CD4-positive, alpha-beta T cell treated with Interleukin-4 for 4 hours (primary cell): ENCODE measurements at regions not wholly inside any gene's neighbourhood (a gene's known extent, or its start where the extent isn't known, plus 50 kb on each side); places are given as distances from the start of the nearest gene placed in this dataset.

ENCODE experiments used
- DNase-seq: peaks from one replicate; pipeline ENCODE4 v3.0.0-alpha.2; 2020

DNA sequence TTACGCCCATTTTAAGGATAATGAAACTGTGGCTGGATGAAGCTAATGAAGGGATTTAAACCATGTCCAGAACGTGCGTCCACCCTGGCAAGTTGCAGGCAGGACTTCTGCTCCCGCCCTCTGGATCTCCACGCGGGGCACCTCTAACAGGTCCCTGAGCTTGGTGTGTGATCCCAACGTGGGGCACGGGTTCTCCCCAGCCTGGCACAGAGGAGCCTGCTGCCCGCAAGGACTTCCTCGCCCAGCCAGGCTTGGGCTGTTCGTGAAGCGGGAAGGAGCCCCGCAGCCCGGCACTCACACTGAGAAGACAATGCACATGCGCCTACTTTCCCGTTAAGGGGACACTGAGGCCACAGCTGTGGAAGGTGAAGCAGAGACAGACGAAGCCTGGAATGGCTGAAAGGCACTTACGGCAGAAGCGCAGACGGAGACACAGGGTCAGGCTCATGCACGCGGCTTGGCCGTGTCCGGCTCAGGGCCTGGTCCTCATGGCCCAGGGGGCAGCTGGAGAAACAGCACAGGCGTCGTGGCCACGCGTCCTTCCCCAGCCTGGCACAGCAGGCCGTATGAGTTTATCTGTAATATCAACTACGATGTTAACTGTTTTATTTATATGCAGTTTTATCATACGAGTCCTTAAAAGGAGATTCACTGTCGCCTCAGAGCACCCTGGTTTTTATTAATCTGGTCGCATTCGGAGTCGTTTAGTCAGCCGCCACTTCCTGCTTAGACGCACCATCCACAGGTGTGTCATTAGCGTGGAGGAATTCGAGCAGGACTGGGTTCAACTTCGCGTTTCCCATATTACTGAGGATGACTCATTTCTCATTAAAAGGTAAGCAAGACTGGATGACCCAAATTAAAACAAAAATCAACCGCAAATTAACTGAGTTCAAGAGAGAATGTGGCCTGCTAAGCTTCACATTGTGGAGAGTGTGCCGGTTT, 835.9 kb downstream of the GALR1 start:
- no peak for DNase-seq

DNA sequence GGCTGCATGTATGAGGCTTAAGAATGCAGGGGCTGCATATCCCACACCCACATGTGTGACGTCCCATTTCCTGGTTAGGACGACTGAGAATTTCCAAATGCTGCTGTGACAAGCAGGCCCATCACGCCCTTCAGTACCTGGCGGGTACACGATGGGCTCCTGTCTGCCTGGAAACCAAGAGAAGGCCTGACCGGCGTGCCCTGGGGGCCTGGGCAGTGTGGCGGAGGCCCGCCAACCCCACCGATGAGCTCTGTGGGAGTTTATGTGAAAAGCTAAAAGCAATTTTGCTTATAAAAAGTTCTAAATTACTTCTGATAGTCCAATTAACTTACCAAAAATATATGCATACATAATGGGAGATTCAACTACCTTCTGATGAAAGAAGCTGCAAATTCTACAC, 837.3 kb downstream of the GALR1 start:
- no peak for DNase-seq

DNA sequence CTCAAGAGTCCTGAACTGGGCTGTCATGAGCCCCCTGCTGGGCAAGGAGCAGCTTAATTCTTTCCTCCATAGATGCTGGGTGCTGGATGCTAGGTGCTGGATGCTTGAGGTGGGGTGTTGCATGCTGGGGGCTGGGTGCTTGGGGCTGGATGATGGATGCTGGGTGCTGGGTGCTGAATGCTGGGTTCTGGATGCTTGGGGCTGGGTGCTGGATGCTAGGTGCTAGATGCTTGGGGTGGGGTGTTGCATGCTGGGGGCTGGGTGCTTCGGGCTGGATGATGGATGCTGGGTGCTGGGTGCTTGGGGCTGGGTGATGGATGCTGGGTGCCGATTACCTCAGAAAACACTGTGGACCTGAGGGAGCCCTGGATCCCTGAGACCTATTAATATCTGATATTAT, 837.7 kb downstream of the GALR1 start:
- no peak for DNase-seq

DNA sequence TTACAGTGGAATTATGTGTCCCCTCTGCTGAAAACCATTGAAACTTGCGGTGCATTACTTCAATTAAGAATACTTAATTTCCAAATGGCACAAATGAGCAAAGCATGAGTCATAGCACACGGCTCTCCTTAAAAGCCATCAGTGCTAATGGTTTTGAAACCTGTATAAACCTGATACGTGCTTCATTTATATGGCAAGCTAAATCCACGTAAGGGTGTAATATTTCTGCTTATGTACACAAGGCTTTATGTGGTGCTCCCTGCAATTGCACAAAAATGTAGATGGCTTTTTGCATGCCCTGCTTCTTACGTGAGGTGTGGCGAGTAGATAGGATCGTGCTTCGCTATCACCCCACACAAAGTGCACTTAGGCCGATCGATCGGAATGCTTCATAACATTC, 840.9 kb downstream of the GALR1 start:
- DNase-seq = no peak

DNA sequence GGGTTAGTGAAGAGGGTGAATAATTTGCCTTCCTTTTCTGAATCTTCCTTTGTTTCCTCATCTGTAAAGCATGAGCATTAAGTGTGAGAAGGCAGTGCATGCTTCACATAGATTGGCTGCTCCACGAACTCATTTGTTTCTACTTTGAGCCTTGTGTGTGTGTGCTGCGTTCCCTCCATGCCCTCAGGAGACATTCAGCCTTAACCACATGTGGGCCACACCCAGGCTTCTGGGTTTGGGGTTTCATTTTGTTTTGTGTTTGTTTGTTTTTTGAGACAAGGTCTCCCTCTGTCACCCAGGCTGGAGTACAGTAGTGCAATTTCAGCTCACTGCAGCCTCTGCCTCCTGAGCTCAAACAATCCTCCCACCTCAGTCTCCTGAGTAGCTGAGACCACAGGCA, 843.3 kb downstream of the GALR1 start:
- DNase-seq = no peak

DNA sequence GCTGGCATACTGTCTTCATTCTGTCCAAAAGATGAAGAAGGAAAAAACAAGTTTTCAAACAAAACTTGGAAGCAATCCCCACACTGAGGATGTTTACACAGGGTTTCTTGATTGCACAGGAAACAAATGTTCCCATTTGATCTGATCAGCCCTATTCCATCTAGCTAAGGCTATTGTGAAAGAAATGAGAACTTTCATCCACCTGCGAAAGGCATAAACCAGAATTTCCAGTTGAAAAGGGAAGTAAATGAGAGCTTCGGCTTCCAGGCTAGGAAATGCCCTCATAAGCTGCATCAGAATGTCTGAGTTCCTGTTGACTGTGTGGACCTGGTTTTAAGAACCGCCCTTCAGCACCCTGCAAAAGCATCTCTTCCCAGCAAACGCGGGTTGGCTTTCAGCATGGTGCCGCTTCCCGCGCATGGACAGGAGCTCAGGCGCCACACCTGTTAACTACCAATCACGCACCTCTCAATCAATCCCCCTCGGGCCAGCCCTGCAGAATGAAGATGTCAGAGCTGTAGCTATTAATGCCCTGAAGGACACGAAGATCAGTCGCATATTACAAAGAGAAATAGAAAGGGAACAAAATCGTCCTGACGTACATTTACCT, 850.4 kb downstream of the GALR1 start:
- DNase-seq = no peak

DNA sequence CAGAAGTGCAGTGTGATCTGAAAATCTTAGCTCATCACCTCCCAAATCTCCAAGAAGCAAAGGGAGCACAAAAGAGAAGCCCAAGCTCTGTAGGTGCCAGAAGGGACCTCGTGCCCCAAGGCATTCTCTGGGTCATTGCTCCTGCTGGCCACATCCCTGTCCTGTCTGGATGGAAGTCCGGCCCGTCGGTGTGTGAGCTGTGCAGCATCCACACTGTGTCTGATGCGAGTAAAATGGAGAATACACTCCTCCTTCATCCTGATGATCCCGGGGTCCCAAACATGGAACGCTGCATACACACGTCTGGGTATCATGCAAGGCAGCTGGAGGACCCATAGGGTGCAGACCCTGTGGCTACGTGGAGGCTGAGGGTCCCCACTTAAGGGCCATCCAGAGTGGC, 851.4 kb downstream of the GALR1 start:
- no peak for DNase-seq

DNA sequence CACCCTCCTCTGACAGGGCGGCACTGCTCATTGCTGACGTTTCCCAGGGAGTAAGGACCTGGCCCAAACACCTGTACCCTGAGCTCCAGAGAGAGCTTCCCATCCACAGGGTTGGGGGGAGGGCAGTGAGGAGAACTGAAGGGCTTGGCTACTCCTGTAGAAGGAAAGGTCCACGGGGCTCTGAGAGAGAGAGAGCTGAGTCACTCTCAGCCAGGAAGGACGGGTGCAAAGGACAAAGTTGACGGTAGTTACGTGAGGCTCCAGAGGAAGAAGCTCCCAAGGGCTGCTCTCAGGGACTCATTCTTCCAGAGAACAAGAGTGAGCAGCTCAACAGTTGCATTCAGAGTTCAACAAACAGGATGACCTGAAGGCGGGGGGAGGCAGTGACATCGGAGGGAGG, 852.5 kb downstream of the GALR1 start:
- no peak for DNase-seq

DNA sequence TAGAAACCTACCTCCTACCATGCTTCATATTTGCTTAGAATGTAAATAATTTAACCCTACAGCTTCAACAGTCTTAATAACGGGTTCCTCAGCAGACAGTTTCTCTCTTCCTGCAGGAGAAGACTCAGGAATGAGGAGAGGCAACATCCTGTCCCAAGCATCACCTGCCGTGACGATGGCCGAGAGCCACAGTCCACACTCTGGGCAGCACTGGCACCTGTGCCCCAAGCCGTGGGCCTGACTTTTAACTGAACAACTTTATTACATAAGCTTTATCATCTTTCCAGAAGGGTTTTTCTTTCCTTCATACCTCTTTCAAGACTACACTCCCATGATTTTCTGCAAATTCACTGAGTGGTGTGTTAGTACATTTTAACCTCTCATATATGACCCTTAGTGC, 856.0 kb downstream of the GALR1 start:
- DNase-seq = no peak

DNA sequence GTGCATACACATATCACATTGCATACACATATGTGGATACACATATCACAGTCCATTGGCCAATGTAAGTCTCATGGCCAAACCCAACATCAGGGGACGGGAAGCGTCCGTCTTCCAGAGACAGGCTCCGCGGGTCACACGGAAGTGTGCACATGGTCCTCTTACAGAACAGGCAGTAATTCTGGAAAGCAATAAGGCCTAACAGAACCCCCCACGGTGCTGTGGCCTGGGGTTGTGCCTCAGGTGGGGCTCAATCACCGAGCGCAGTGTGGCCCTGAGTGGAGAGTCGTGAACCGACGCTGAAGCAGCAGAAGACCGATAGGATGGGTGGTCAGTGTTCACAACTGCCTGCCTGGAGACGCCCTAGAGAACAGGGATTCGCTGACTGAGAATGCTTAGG, 857.3 kb downstream of the GALR1 start:
- DNase-seq = no peak

DNA sequence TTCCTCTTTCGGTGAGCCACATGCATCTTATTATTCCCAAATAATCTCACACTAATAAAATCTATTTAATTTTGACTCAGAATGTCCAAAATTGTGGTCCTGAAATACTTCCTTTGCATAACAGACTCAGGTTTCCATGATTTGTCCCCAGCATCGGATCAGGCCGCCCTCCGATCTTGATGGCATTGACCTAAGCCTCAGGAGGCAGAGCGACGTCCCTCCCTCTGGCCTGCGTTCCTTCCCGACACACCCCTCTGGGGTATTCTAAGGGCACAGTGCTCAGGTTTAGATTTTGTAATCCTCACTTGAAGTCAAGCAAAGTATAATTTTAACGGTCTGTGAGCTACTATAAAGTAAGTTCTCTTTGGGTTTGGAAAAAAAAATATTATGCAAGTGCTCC, 857.7 kb downstream of the GALR1 start:
- no peak for DNase-seq

DNA sequence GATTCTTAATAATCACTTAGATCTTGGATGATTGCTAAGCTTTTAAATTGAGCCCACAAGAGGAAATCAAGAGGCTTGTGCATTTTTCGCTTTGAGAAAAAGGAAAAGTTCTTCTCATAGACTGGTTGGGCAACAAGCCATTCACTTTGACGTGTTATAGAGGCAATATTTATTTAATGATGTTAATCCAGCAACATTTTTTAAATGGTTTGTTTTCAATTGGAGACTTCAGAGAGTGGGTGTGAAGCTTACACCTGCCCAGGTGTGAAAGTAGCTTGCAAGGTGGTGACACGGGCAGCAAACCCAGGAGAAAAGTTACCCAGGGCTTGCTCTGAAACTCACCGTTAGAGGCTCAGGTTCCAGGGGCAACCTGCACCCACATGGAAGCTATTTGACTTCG, 858.9 kb downstream of the GALR1 start:
- no peak for DNase-seq

DNA sequence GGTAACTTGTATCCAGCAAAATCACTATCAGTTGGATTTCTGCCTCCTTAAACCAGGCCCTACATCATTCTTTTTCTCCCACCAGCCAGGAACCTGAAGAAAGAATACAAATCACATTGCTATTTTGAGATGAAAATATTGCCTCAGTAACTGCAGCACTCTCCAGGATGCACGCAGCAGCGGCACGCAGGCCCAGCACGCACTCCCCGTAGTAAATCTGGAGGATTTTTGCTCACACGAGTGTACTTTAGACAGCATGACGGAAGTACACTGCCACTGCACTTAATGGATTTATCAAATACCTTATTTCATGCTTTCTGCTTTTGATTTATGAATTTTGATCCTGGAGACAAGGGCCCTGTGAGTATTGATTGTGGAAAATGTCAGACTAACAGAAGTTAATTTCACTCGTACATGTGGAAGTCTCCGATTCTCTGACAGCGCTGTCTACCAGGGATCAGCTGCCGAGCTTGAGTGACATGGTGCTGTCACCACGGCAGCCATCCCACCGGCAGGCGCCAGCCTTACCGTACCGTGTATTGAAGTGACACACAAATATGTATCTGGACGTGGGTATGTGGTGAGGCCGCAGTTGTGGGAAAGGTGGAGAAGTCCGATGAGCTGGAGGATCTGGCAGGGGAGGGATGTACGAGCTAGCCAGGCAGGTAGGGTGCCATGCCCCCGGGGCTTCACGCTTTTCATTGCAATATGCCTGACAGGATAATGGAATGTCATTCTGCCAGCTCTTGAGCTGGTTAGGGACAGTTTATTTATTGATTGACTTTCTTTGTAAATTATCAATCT, 863.7 kb downstream of the GALR1 start:
- no peak for DNase-seq

DNA sequence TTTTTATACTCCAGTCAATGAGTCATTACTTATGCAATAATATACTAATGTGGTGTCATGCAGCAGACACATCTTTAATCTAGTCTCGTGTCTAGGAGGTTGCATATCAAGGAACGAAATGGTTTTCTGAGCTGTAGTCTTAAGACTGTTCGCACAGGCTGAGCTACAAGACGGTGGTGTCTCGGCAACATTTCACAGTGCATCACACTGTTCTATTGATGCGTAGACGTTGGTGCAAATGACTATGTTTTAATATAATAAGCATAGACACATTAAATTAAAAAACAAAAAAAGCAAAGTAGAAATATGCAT, 864.2 kb downstream of the GALR1 start:
- DNase-seq = no peak

DNA sequence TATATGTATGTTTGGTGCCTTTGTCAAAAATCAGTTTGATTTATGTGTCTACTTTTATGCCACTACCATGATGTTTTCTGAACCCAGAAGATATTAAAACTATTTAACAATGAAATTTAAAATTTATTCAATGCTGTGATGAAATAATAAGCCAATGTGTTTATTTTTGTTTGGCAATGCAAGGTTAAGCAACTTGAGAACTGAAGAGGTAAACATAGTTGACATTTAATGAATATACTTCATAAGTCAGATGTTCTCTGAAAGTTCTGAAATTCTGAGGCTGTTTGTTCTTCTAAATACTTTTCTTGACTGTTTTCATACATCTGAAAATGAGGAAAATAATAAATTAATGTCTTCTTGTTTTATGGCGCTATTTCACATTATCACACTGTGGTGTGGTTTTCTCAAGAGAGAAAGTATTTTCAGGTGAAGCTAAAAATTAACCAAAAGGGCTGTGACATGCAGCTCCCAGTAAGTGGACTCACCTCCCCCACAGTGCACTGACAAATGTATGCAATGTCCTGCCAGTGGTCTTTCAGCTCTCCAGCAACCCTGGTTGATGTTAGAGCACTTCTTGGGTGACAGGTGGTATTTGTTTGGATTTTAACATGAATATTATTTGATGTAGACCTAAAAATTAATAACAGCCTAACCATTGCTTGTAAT, 863.6 kb upstream of the SALL3 start:
- no peak for DNase-seq

DNA sequence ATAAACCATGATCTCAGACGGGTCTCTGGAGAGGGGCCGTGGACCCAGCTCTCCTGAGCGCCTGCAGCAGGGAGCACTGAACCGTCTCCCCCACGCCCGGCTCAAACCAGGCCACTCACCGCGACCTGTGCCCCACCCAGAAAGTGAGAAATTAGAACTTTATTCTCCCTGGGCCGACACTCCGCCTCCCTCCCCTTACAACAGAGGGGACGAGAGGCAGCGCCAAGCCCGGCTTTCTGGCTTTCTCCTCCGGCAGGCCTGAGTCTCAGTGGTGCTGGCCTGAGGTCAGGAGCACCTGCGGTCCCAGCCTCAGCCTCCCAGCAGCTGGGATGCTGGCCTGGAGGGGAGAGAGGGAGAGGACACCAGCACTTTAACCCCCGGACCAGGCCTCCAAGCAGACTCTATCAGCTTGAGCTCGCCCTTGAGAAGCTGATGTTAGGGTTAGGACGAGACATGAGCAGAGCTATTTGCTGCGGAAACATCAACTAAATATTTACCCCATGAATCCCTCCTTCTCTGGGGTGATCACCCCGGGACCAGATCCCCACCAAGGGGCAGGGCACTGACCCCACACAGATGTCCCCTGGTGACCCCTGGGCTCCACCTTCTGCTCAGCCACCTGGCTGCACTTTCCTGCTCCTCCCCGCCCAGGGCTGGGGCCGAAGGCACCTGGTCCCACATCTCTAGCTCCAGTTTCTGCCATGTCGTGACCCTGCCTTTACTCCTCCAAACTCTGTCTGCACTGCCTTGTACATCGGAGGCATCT, 856.3 kb upstream of the SALL3 start:
- no peak for DNase-seq

DNA sequence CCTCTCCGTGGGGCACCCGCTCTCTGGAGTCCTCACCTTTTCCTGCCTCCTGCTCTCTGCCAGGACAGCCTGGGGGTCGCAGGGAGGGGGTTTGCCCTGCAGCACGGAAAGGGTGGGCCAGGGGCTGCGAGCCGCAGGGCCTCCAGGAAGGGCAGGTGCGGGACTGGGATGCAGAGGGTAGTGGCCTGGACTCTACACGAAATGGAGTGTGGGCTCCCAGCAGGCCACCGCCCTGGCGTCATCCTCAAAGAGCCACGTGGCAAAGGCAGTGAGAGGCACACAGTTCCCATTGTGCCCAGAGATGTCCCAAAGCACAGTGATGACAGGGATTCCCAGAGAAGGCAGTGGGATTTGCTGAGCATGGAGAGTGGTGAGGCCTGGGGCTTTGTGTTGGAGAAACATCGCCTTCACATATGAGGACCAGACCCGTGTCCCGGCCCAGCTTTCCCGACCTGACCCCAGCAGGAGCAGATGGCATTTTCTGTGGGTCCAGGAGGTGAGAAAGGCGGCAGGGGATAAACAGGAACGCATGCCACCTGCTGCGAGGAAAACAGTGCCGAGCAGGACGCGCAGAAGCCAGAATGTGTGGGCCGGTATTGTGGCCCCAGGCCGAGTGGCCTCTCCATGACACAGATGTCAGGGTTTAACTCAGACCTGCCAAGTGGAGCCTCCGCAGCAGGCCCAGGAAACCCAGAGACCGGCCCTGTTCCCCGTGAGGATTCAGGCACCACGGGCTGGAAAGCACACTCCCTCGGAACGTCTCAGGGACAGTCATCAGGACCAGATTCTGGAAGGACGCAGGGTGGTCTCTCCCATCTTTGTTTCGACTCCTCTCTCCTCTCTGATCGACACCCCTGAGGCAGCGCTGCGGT, 855.5 kb upstream of the SALL3 start:
- DNase-seq = no peak

DNA sequence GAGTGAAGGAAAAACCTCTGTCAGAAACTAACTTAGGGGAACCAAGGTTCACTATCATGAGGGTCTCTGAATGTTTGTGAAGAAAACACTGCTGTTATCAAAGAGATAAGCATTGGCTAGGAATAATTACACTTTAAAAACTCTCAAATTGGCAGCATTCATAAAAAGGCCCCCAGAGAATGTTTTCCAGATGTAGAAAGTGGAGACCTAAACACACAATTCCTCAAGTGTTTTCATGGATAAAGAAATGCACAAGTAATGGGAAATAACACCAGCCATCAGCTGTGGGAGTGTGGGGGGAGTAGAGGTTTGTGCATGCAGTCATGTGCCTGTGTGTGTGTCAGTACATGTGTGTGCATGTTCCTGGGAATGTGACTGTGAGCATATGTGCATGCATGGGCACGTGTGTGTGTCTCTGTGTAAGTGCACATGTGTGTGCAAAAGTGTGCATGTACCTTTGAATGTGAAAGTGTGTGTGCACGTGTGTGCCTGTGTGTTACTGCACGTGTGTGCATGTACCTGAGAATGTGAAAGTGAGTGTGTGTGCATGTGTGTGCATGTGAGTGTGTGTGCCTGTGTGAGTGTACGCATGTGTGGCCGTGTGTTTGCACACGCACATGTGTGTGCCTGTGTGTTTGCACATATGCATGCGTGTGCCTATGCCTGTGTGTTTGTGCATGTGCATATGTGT, 854.3 kb upstream of the SALL3 start:
- DNase-seq = no peak

DNA sequence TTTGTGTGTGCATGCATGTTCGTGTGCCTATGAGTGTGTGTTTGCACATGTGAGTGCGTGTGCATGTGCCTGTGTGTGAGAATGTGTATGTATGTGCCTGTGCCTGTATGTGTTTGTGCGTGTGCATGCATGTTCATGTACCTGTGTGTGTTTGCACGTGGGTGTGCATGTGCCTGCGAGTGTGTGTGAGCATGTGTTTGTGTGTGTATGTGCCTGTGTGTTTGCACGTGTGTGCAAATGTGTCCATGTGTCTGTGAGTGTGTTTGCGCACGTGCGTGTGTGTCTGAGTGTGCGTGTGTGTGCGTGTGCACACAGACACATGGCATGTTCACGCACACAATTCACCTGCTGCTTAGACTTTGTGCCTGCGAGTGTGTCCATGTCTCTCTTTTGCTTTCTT, 853.5 kb upstream of the SALL3 start:
- DNase-seq = no peak

DNA sequence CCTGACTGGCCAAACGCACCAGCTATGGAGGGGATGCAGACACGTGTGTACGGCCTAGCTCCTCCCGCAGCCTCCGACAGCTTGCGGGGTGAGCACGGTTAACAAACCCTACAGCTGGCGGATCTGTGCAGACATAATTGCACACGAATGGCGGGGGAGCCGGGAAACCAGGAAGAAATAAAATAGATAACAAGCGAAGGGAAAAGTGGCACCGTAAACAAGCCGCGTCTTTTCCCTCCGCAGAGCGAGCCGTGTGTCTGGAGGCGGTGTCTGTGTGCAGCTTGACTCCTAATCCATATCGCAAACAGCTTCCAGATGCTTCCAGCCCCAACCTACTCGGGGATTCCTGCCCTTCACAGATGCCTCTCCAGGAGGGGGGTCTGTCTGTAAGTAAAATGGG, 853.1 kb upstream of the SALL3 start:
- DNase-seq = no peak

DNA sequence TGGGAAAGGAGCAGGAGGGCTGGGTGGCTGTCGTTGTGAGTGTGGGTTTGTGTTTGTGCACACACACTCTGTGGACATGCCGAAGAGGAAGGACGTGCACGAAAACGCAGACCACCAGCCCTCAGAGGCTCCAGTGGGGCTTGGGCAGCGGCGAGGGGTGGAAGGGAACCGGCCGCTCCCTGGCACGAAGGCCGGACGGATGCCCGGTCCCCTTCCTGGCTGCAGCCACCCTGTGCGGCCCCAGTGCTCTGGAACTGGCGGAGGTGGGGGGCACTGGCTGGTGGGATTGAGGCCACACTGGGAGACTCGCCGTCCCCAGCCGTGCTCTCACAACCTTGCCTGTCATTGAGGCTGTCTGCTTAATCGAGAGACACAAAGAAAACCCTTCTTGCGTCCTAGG, 852.6 kb upstream of the SALL3 start:
- DNase-seq = no peak
